Mononuclear cell (primary cell): ENCODE measurements at regions not wholly inside any gene's neighbourhood (a gene's known extent, or its start where the extent isn't known, plus 50 kb on each side); places are given as distances from the start of the nearest gene placed in this dataset.
"Not testable (repeated sequence)": the region's sequence is repeated elsewhere in the genome, so short reads cannot be mapped to it uniquely, and the experiment has no call there.

Experiments
- H3K27me3 ChIP-seq: 2 replicates; pipeline ENCODE4 v1.6.0; 2011; ENCODE audit warnings: low read length, control low read depth; ENCODE audit not compliant: insufficient read depth
- H3K4me1 ChIP-seq: 2 replicates; pipeline ENCODE4 v1.5.1; 2011; ENCODE audit warnings: mild to moderate bottlenecking, low read length, control low read depth; ENCODE audit not compliant: insufficient read depth
- H3K4me3 ChIP-seq: 2 replicates; pipeline ENCODE4 v1.5.1; 2011; ENCODE audit warnings: mild to moderate bottlenecking, low read length, moderate library complexity
- H3K9me3 ChIP-seq: 2 replicates; pipeline ENCODE4 v1.5.1; 2011; ENCODE audit warnings: low read depth, mild to moderate bottlenecking, control low read depth, low read length

- H3K9me3 ChIP-seq, H3K4me1 ChIP-seq, H3K27me3 ChIP-seq, H3K4me3 ChIP-seq: not testable (repeated sequence)
These were observed 160.5 kb downstream of the OR4A47 start for GRCh38 chr11:48649064-48649463.

DNA sequence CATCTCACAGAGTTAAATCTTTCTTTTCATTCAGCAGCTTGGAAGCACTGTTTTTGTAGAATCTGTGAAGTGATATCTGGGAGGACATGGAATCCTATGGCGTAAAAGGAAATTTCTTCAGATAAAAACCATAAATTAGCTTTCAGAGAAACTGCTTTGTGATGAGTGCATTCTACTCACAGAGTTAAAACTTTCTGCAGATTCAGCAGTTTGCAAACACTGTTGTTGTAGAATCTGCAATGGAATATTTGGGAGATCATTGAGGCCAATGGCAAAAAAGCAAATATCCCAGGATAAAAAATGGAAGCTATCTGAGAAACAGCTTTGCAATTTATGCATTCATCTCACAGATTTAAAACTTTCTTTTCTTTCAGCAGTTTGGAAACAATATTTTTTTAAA lies 180.6 kb downstream of the OR4A47 start:
- Histone ChIP-seq H3K9me3 (peaks cover 60% of the 10 kb centered on the region), H3K4me3 (no peak overlapping the region), H3K27me3 (no peaks in the 10 kb centered on the region), H3K4me1 (no peaks in the 10 kb centered on the region)

DNA sequence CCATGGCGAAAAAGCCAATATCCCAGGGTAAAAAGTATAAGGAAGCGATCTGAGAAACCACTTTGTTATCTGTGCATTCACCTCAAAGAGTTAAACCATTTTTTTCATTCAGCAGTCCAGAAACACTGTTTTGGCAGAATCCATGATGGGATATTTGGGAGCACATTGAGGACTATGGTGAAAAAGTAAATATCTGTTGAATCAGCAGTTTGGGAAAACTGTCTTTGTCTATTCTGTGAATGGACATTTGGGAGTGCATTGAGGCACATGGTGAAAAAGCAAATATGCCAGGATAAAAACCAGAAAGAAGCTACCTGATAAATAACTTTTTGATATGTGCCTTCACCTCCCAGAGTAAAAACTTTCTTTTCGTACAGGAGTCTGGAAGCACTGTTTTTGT lies 187.4 kb downstream of the OR4A47 start:
- H3K4me1 ChIP-seq: no peaks in the 10 kb centered on the region

DNA sequence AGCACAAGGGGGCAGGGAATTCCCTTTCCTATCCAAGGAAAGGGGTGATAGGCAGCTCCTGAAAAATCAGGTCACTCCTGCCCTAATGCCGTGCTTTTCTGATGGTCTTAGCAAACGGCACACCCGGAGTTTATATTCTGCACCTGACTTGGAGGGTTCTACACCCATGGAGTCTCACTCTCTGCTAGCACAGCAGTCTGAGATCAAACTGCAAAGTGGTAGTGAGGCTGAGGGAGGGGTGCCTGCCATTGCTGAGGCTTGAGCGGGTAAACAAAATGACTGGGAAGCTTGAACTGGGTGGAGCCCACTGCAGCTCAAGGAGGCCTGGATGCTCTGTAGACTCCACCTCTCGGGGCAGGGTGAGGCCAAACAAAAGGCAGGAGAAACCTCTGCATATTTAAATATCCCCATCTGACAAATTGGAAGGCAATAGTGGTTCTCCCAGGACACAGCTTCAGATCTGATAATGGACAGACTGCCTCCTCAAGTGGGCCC lies 194.7 kb downstream of the OR4A47 start:
- Histone ChIP-seq H3K4me1 (no peaks in the 10 kb centered on the region), H3K4me3 (no peak overlapping the region), H3K9me3 (peaks cover 8% of the 10 kb centered on the region), H3K27me3 (no peaks in the 10 kb centered on the region)

More for the DNA sequence above, 187.4 kb downstream of the OR4A47 start:
- no peak overlapping the region for H3K4me3 ChIP-seq
- H3K27me3 ChIP-seq: no peaks in the 10 kb centered on the region
- H3K9me3 ChIP-seq: peaks cover 36% of the 10 kb centered on the region

GRCh38 chr11:48729503-48729902 lies 240.9 kb downstream of the OR4A47 start:
- H3K9me3 ChIP-seq: peaks cover 20% of the 10 kb centered on the region
- H3K4me1 ChIP-seq, H3K4me3 ChIP-seq, H3K27me3 ChIP-seq: not testable (repeated sequence)

GRCh38 chr11:48750081-48750480 lies 233.6 kb downstream of the TRIM51G start:
- H3K27me3 ChIP-seq, H3K4me1 ChIP-seq, H3K4me3 ChIP-seq, H3K9me3 ChIP-seq: not testable (repeated sequence)
